ENCODE measurements at regions not wholly inside any gene's neighbourhood (a gene's known extent, or its start where the extent isn't known, plus 50 kb on each side); places are given as distances from the start of the nearest gene placed in this dataset.
"Not testable (repeated sequence)": the region's sequence is repeated elsewhere in the genome, so short reads cannot be mapped to it uniquely, and the experiment has no call there.

GRCh38 chr10:124151466-124152095 is 58.2 kb upstream of the CHST15 start:
- H3K4me3 ChIP-seq (ENCODE audit: low read depth, low read length): no peak overlapping the region
- in situ Hi-C loops (cut with HindIII; ENCODE audit: low sequenced_read_pairs): no loop called here
- DNase-seq (ENCODE audit: low read depth, low spot score): no peak
- no peak for TF ChIP-seq CTCF (IDR thresholded peaks at IDR 0.05; ENCODE audit: low read depth, low read length)

- DNase-seq (ENCODE audit: low read depth, low spot score): no peak
- H3K4me3 ChIP-seq (ENCODE audit: low read depth, low read length): no peak overlapping the region
- no peak for TF ChIP-seq CTCF (IDR thresholded peaks at IDR 0.05; ENCODE audit: low read depth, low read length)
- in situ Hi-C loops (cut with HindIII; ENCODE audit: low sequenced_read_pairs): no loop called here
Measured at GRCh38 chr10:124150807-124151417, 57.5 kb upstream of the CHST15 start.

GRCh38 chr10:124150189-124150806 is 56.9 kb upstream of the CHST15 start:
- no peak overlapping the region for H3K4me3 ChIP-seq (ENCODE audit: low read depth, low read length)
- no peak for TF ChIP-seq CTCF (IDR thresholded peaks at IDR 0.05; ENCODE audit: low read depth, low read length)
- no peak for DNase-seq (ENCODE audit: low read depth, low spot score)
- in situ Hi-C loops (cut with HindIII; ENCODE audit: low sequenced_read_pairs): no loop called here

- H3K4me3 ChIP-seq (ENCODE audit: low read depth, low read length): no peak overlapping the region
- in situ Hi-C loops (cut with HindIII; ENCODE audit: low sequenced_read_pairs): no loop called here
Measured at GRCh38 chr10:124149189-124150042, 56.0 kb upstream of the CHST15 start.

GRCh38 chr10:124148509-124149188 is 55.3 kb upstream of the CHST15 start:
- peak; percentile 24 for DNase-seq (ENCODE audit: low read depth, low spot score)
- in situ Hi-C loops (cut with HindIII; ENCODE audit: low sequenced_read_pairs); H3K4me3 ChIP-seq (ENCODE audit: low read depth, low read length): not testable (repeated sequence)

More at GRCh38 chr10:124149189-124150042, 56.0 kb upstream of the CHST15 start:
- no peak for DNase-seq (ENCODE audit: low read depth, low spot score)
- TF ChIP-seq CTCF (IDR thresholded peaks at IDR 0.05; ENCODE audit: low read depth, low read length): no peak

GRCh38 chr10:124146483-124146882 is 53.1 kb upstream of the CHST15 start:
- no peak for DNase-seq (ENCODE audit: low read depth, low spot score)
- H3K4me3 ChIP-seq (ENCODE audit: low read depth, low read length): no peak overlapping the region
- TF ChIP-seq CTCF (IDR thresholded peaks at IDR 0.05; ENCODE audit: low read depth, low read length): no peak
- in situ Hi-C loops (cut with HindIII; ENCODE audit: low sequenced_read_pairs): no loop called here

All from astrocyte of the spinal cord (primary cell).